Liver (tissue), 8 donors: ENCODE measurements at regions not wholly inside any gene's neighbourhood (a gene's known extent, or its start where the extent isn't known, plus 50 kb on each side); places are given as distances from the start of the nearest gene placed in this dataset.

Experiments
- DNase-seq: peaks from one replicate; pipeline ENCODE4 v3.0.0-alpha.2; 2017; ENCODE audit warnings: low spot score
- H3K27ac ChIP-seq, 2 donors: one replicate each; pipeline ENCODE4 v1.7.0; 2013; ENCODE audit warnings: inconsistent platforms in 2 of 2, low read length in 2 of 2, control low read depth in 1 of 2, low read depth in 1 of 2, mild to moderate bottlenecking in 1 of 2
- H3K27me3 ChIP-seq, 4 donors: one replicate each; pipeline versions ENCODE4 v1.6.1 to v1.7.0; 2013; ENCODE audit warnings: low read length in 3 of 4, inconsistent platforms in 1 of 4, mild to moderate bottlenecking in 1 of 4, moderate library complexity in 1 of 4; ENCODE audit not compliant: control insufficient read depth in 4 of 4, insufficient read depth in 4 of 4
- H3K36me3 ChIP-seq, 4 donors: one replicate each; pipeline versions ENCODE4 v1.6.1 to v1.7.0; 2013; ENCODE audit warnings: low read length in 3 of 4, mild to moderate bottlenecking in 3 of 4, low read depth in 1 of 4, moderate library complexity in 1 of 4; ENCODE audit not compliant: control insufficient read depth in 4 of 4, insufficient read depth in 3 of 4
- H3K4me1 ChIP-seq, 4 donors: one replicate each; pipeline versions ENCODE4 v1.6.1 to v1.7.0; 2013; ENCODE audit warnings: low read length in 3 of 4, mild to moderate bottlenecking in 3 of 4, moderate library complexity in 1 of 4; ENCODE audit not compliant: control insufficient read depth in 4 of 4, insufficient read depth in 4 of 4
- H3K4me3 ChIP-seq, 3 donors: one replicate each; pipeline versions ENCODE4 v1.6.1 to v1.7.0; 2013; ENCODE audit warnings: low read length in 3 of 3, control low read depth in 1 of 3, low read depth in 1 of 3, mild to moderate bottlenecking in 1 of 3
- H3K9ac ChIP-seq, 2 donors: one replicate each; pipeline ENCODE4 v1.7.0; 2013; ENCODE audit warnings: low read length in 2 of 2, mild to moderate bottlenecking in 2 of 2, moderate library complexity in 2 of 2, control low read depth in 1 of 2, low read depth in 1 of 2
- H3K9me3 ChIP-seq, 4 donors: one replicate each; pipeline versions ENCODE4 v1.6.1 to v1.7.0; 2013; ENCODE audit warnings: low read length in 3 of 4; ENCODE audit not compliant: control insufficient read depth in 4 of 4
- CTCF ChIP-seq: fragments of 150-350 bp; IDR thresholded peaks from 2 replicates; pipeline ENCODE4 v1.5.1; 2017; ENCODE audit warnings: improper control_type of control experiment, low read depth, low read length; ENCODE audit not compliant: missing input control
- EGR1 ChIP-seq, 2 donors: IDR thresholded peaks; 2 replicates each; pipeline ENCODE4 v1.6.1; 2016 to 2018; ENCODE audit warnings: antibody characterized with exemption in 2 of 2, low read depth in 2 of 2
- FOXA1 ChIP-seq: IDR thresholded peaks from 2 replicates; pipeline ENCODE4 v1.6.1; 2016; ENCODE audit warnings: antibody characterized with exemption
- FOXA2 ChIP-seq: IDR thresholded peaks from 2 replicates; pipeline ENCODE4 v1.6.1; 2016; ENCODE audit warnings: antibody characterized with exemption
- HNF4A ChIP-seq, 2 donors: conservative IDR thresholded peaks; 2 replicates each; pipeline ENCODE4 v1.6.1; 2016; ENCODE audit warnings: antibody characterized with exemption in 2 of 2, mild to moderate bottlenecking in 2 of 2
- HNF4G ChIP-seq: IDR thresholded peaks from 2 replicates; pipeline ENCODE4 v1.6.1; 2016; ENCODE audit warnings: antibody characterized with exemption
- JUND ChIP-seq, 2 donors: IDR thresholded peaks; 2 replicates each; pipeline ENCODE4 v1.6.1; 2016; ENCODE audit warnings: antibody characterized with exemption in 2 of 2
- MAX ChIP-seq: IDR thresholded peaks from 2 replicates; pipeline ENCODE4 v1.6.1; 2016; ENCODE audit warnings: antibody characterized with exemption
- NR2F2 ChIP-seq: IDR thresholded peaks from 2 replicates; pipeline ENCODE4 v1.6.1; 2016; ENCODE audit warnings: antibody characterized with exemption
- RAD21 ChIP-seq, 2 donors: IDR thresholded peaks; 2 replicates each; pipeline ENCODE4 v1.6.1; 2016; ENCODE audit warnings: antibody characterized with exemption in 2 of 2, mild to moderate bottlenecking in 2 of 2
- REST ChIP-seq: IDR thresholded peaks from 2 replicates; pipeline ENCODE4 v1.6.1; 2016; ENCODE audit warnings: antibody characterized with exemption, mild to moderate bottlenecking
- RXRA ChIP-seq, 2 donors: IDR thresholded peaks; 2 replicates each; pipeline ENCODE4 v1.6.1; 2017 to 2018; ENCODE audit warnings: antibody characterized with exemption in 2 of 2, mild to moderate bottlenecking in 1 of 2
- SP1 ChIP-seq: IDR thresholded peaks from 2 replicates; pipeline ENCODE4 v1.6.1; 2018; ENCODE audit warnings: antibody characterized with exemption, mild to moderate bottlenecking
- TAF1 ChIP-seq: conservative IDR thresholded peaks from 2 replicates; pipeline ENCODE4 v1.6.1; 2016; ENCODE audit warnings: antibody characterized with exemption, mild to moderate bottlenecking
- YY1 ChIP-seq: IDR thresholded peaks from 2 replicates; pipeline ENCODE4 v1.6.1; 2016; ENCODE audit warnings: antibody characterized with exemption, mild to moderate bottlenecking
- ZBTB33 ChIP-seq: IDR thresholded peaks from 2 replicates; pipeline ENCODE4 v1.6.1; 2016; ENCODE audit warnings: antibody characterized with exemption
- WGBS: extraction: QIAGEN DNeasy Blood & Tissue Kit; methylation state at CpG from one replicate; pipeline ENCODE4 v1.1.7; 2013; 5-methylcytosine and 5-hydroxymethylcytosine counted together
- donor health status: healthy.
- donor health status: healthy.
- donor health status: healthy.
- donor health status: healthy.
- donor health status: healthy.

- DNase-seq, result no peak
- peaks cover 0 to 2% (median 0%) of the 10 kb centered on the region in 4 donors for H3K9me3 ChIP-seq
- H3K36me3 ChIP-seq, result no peaks in the 10 kb centered on the region
- no peak overlapping the region for H3K4me3 ChIP-seq
- H3K4me1 ChIP-seq, result peaks cover 7 to 54% (median 41%) of the 10 kb centered on the region in 4 donors
- no peaks in the 10 kb centered on the region for H3K27me3 ChIP-seq
- 84% methylated on average over 4 of the region's 4 CpGs for WGBS
- TF ChIP-seq HNF4A (conservative IDR thresholded peaks at IDR 0.05) (no peak), YY1 (no peak), FOXA2 (no peak), FOXA1 (no peak), MAX (no peak), CTCF (no peak), RXRA (IDR thresholded peaks at IDR 0.05) (no peak), JUND (IDR thresholded peaks at IDR 0.05) (no peak), REST (no peak), SP1 (no peak), HNF4G (no peak), NR2F2 (no peak), EGR1 (IDR thresholded peaks at IDR 0.05; ENCODE audit: low read depth in 2 of 2) (no peak), TAF1 (no peak), ZBTB33 (no peak)
- H3K9ac ChIP-seq, result no peak overlapping the region
- peak overlapping the region in 1 of 2 donors; percentile 14 for H3K27ac ChIP-seq
Observed at GRCh38 chr2:236823963-236824362, 254.3 kb downstream of the ACKR3 start.

GRCh38 chr2:236824836-236825235, 255.2 kb downstream of the ACKR3 start:
- Histone ChIP-seq H3K4me3 (no peak overlapping the region), H3K9ac (no peak overlapping the region), H3K36me3 (no peaks in the 10 kb centered on the region), H3K9me3 (peaks cover 0 to 2% (median 0%) of the 10 kb centered on the region in 4 donors), H3K27me3 (no peaks in the 10 kb centered on the region), H3K4me1 (peaks cover 7 to 56% (median 43%) of the 10 kb centered on the region in 4 donors), H3K27ac (peak overlapping the region in 1 of 2 donors; percentile 65)
- 27% methylated on average over 3 of the region's 3 CpGs for WGBS
- no peak for DNase-seq
- TF ChIP-seq RAD21 (IDR thresholded peaks at IDR 0.05), result peak in 1 of 2 donors; percentile 24
- peak in 1 of 2 donors; percentile 43 for TF ChIP-seq JUND (IDR thresholded peaks at IDR 0.05)
- peak; percentile 82 for TF ChIP-seq FOXA1
- TF ChIP-seq HNF4G, result no peak
- no peak for TF ChIP-seq NR2F2
- TF ChIP-seq MAX, result peak; percentile 67
- peak; percentile 85 for TF ChIP-seq FOXA2
- no peak for TF ChIP-seq EGR1 (IDR thresholded peaks at IDR 0.05; ENCODE audit: low read depth in 2 of 2)
- peak; percentile 23 for TF ChIP-seq SP1
- TF ChIP-seq HNF4A (conservative IDR thresholded peaks at IDR 0.05), result peak; percentile 54 to 70
- peak; percentile 34 to 76 for TF ChIP-seq RXRA (IDR thresholded peaks at IDR 0.05)
